Tibial nerve (tissue), 4 donors: ENCODE measurements at regions not wholly inside any gene's neighbourhood (a gene's known extent, or its start where the extent isn't known, plus 50 kb on each side); places are given as distances from the start of the nearest gene placed in this dataset.

Experiments
- DNase-seq, 2 donors: peaks; one replicate each; pipeline ENCODE4 v3.0.0-alpha.2; 2019; ENCODE audit warnings: low spot score in 2 of 2
- H3K27ac ChIP-seq, 4 donors: fragments of 200-600 bp; sonication (generic) in 3 of 4; one replicate each; pipeline ENCODE4 v1.5.1; 2017 to 2019; ENCODE audit warnings: mild to moderate bottlenecking in 1 of 4
- H3K27me3 ChIP-seq, 2 donors: fragments of 200-600 bp; sonication (generic) in 1 of 2; one replicate each; pipeline versions ENCODE4 v1.5.1 to v1.6.0; 2017 to 2019
- H3K36me3 ChIP-seq, 3 donors: fragments of 200-600 bp; sonication (generic); one replicate each; pipeline ENCODE4 v1.5.1; 2018 to 2019
- H3K4me1 ChIP-seq, 4 donors: fragments of 200-600 bp; sonication (generic) in 3 of 4; one replicate each; pipeline ENCODE4 v1.5.1; 2017 to 2019
- H3K4me3 ChIP-seq, 4 donors: fragments of 200-600 bp; sonication (generic) in 3 of 4; one replicate each; pipeline ENCODE4 v1.5.1; 2017 to 2019; ENCODE audit warnings: mild to moderate bottlenecking in 1 of 4, moderate library complexity in 1 of 4
- H3K9me3 ChIP-seq, 4 donors: fragments of 200-600 bp; sonication (generic) in 3 of 4; one replicate each; pipeline ENCODE4 v1.5.1; 2017 to 2019
- CTCF ChIP-seq, 5 experiments: fragments of 200-600 bp in 3 of 5; fragments of 450-650 bp in 2 of 5; sonication (generic) in 3 of 5; IDR thresholded peaks; one replicate each; pipeline ENCODE4 v1.5.1; 2016 to 2019; ENCODE audit warnings: antibody characterized with exemption in 5 of 5, mild to moderate bottlenecking in 3 of 5, moderate library complexity in 2 of 5
- EP300 ChIP-seq, 2 donors: sonication (generic); formaldehyde crosslinking; IDR thresholded peaks; one replicate each; pipeline ENCODE4 v1.6.1; 2017; ENCODE audit warnings: antibody characterized with exemption in 2 of 2, mild to moderate bottlenecking in 1 of 2
- POLR2A ChIP-seq, 2 donors: fragments of 450-650 bp; IDR thresholded peaks; one replicate each; pipeline ENCODE4 v1.6.1; 2017; ENCODE audit warnings: antibody characterized with exemption in 2 of 2, mild to moderate bottlenecking in 2 of 2, moderate library complexity in 2 of 2
- WGBS, 2 donors: methylation state at CpG; one replicate each; pipeline ENCODE4 v1.1.5; 2018; 5-methylcytosine and 5-hydroxymethylcytosine counted together

GRCh38 chr5:10857338-10857733 lies 96.3 kb upstream of the DAP start:
- 31 to 59% methylated on average over 7 to 11 of the region's 11 CpGs for WGBS, 2 donors
- no peak for DNase-seq
- H3K4me1 ChIP-seq = peaks cover 0 to 35% (median 9%) of the 10 kb centered on the region in 4 donors
- H3K4me3 ChIP-seq = no peak overlapping the region
- no peaks in the 10 kb centered on the region for H3K27me3 ChIP-seq
- TF ChIP-seq POLR2A (IDR thresholded peaks at IDR 0.05) (no peak), CTCF (IDR thresholded peaks at IDR 0.05) (peak in 1 of 5 experiments; percentile 6)
- no peaks in the 10 kb centered on the region for H3K9me3 ChIP-seq
- H3K36me3 ChIP-seq = no peaks in the 10 kb centered on the region
- no peak overlapping the region for H3K27ac ChIP-seq

- peaks cover 0 to 35% (median 9%) of the 10 kb centered on the region in 4 donors for H3K4me1 ChIP-seq
- WGBS, 2 donors = 11 to 16% methylated on average over 16 of the region's 16 CpGs
- no peaks in the 10 kb centered on the region for H3K36me3 ChIP-seq
- H3K27me3 ChIP-seq = no peaks in the 10 kb centered on the region
- no peak overlapping the region for H3K27ac ChIP-seq
- peak in 1 of 2 donors; percentile 38 for DNase-seq
- H3K9me3 ChIP-seq = no peaks in the 10 kb centered on the region
- TF ChIP-seq CTCF (IDR thresholded peaks at IDR 0.05) (peak; percentile 64 to 84 (median 74)), POLR2A (IDR thresholded peaks at IDR 0.05) (no peak), EP300 (IDR thresholded peaks at IDR 0.05) (no peak)
- H3K4me3 ChIP-seq = no peak overlapping the region
Measured at GRCh38 chr5:10856683-10857337, 95.8 kb upstream of the DAP start.

GRCh38 chr5:10856071-10856470 lies 95.0 kb upstream of the DAP start:
- H3K9me3 ChIP-seq = no peaks in the 10 kb centered on the region
- no peaks in the 10 kb centered on the region for H3K36me3 ChIP-seq
- no peak for TF ChIP-seq EP300 (IDR thresholded peaks at IDR 0.05)
- no peak for TF ChIP-seq POLR2A (IDR thresholded peaks at IDR 0.05)
- TF ChIP-seq CTCF (IDR thresholded peaks at IDR 0.05) = no peak
- H3K27ac ChIP-seq = no peak overlapping the region
- no peak for DNase-seq
- H3K27me3 ChIP-seq = no peaks in the 10 kb centered on the region
- WGBS, 2 donors = 94 to 98% methylated on average over 4 to 5 of the region's 5 CpGs
- peaks cover 0 to 35% (median 9%) of the 10 kb centered on the region in 4 donors for H3K4me1 ChIP-seq
- no peak overlapping the region for H3K4me3 ChIP-seq

- H3K4me1 ChIP-seq = peaks cover 0 to 35% (median 9%) of the 10 kb centered on the region in 4 donors
- 78 to 86% methylated on average over 4 of the region's 4 CpGs for WGBS, 2 donors
- H3K9me3 ChIP-seq = no peaks in the 10 kb centered on the region
- H3K27ac ChIP-seq = no peak overlapping the region
- H3K27me3 ChIP-seq = no peaks in the 10 kb centered on the region
- H3K4me3 ChIP-seq = no peak overlapping the region
- peak; percentile 29 to 48 for DNase-seq
- TF ChIP-seq POLR2A (IDR thresholded peaks at IDR 0.05) = no peak
- TF ChIP-seq EP300 (IDR thresholded peaks at IDR 0.05) = peak in 1 of 2 donors; percentile 54
- TF ChIP-seq CTCF (IDR thresholded peaks at IDR 0.05) = no peak
- H3K36me3 ChIP-seq = no peaks in the 10 kb centered on the region
Measured at GRCh38 chr5:10854506-10855277, 93.7 kb upstream of the DAP start.

- Histone ChIP-seq H3K4me3 (no peak overlapping the region), H3K27me3 (no peaks in the 10 kb centered on the region)
Measured at GRCh38 chr5:10853154-10853553, 92.1 kb upstream of the DAP start.

More at GRCh38 chr5:10853154-10853553, 92.1 kb upstream of the DAP start:
- no peaks in the 10 kb centered on the region for H3K9me3 ChIP-seq
- no peak for TF ChIP-seq POLR2A (IDR thresholded peaks at IDR 0.05)
- TF ChIP-seq CTCF (IDR thresholded peaks at IDR 0.05) = no peak
- no peak for TF ChIP-seq EP300 (IDR thresholded peaks at IDR 0.05)
- peaks cover 0 to 35% (median 9%) of the 10 kb centered on the region in 4 donors for H3K4me1 ChIP-seq
- no peaks in the 10 kb centered on the region for H3K36me3 ChIP-seq
- H3K27ac ChIP-seq = no peak overlapping the region
- 83 to 85% methylated on average over 3 of the region's 3 CpGs for WGBS, 2 donors
- no peak for DNase-seq
